ENCODE measurements at regions not wholly inside any gene's neighbourhood (a gene's known extent, or its start where the extent isn't known, plus 50 kb on each side); places are given as distances from the start of the nearest gene placed in this dataset.

- no peak for DNase-seq (ENCODE audit: low read depth in 4 of 4, low spot score in 3 of 4)
Observed at GRCh38 chr11:35868491-35868890, 75.4 kb upstream of the LDLRAD3 start.

- no peak for DNase-seq (ENCODE audit: low read depth in 4 of 4, low spot score in 3 of 4)
Observed at GRCh38 chr11:35873721-35874120, 70.1 kb upstream of the LDLRAD3 start.

GRCh38 chr11:35874751-35875450 lies 69.0 kb upstream of the LDLRAD3 start:
- DNase-seq (ENCODE audit: low read depth in 4 of 4, low spot score in 3 of 4): no peak

DNA sequence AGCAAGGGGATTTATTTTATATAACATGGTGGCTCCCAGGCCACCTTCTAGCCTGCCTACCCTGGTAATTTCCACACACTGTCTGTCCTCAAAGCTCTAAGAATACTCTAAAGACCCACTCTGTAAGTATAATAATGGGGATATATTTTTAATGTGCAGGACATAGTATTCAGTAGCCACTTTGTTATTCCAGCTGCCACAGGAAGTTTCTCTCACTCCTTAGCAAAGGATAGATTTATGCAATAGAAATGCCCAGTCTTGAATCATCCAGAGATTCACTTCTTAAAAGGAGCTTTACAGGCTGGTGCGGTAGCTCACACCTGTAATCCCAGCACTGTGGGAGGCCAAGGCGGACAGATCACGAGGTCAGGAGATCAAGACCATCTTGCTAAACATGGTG lies 68.4 kb upstream of the LDLRAD3 start:
- no peak for DNase-seq (ENCODE audit: low read depth in 4 of 4, low spot score in 3 of 4)

- no peak for DNase-seq (ENCODE audit: low read depth in 4 of 4, low spot score in 3 of 4)
Observed at GRCh38 chr11:35876786-35877185, 67.1 kb upstream of the LDLRAD3 start.

GRCh38 chr11:35878741-35879140 lies 65.1 kb upstream of the LDLRAD3 start:
- DNase-seq (ENCODE audit: low read depth in 4 of 4, low spot score in 3 of 4): no peak

DNA sequence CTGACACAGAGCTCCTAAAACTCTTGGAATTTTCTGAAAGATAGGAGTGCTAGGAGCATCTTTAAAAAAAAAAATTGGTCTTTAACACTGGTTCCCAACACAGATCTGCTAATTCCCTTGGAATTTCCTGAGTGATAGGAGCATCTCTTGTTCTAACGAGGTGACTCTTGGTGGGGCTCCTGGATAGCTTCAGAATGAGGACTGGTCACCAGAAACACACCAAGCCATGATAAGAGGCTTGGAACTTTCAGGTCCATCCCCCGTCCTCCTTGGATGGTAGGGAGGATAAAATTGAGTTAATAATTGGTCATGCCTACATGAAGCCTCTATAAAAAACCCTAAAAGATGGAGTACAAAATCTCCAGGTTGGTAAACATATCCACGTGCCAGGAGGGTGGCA lies 64.5 kb upstream of the LDLRAD3 start:
- DNase-seq (ENCODE audit: low read depth in 4 of 4, low spot score in 3 of 4): no peak

- DNase-seq (ENCODE audit: low read depth in 4 of 4, low spot score in 3 of 4): no peak
Observed at GRCh38 chr11:35886759-35887158, 57.1 kb upstream of the LDLRAD3 start.

DNA sequence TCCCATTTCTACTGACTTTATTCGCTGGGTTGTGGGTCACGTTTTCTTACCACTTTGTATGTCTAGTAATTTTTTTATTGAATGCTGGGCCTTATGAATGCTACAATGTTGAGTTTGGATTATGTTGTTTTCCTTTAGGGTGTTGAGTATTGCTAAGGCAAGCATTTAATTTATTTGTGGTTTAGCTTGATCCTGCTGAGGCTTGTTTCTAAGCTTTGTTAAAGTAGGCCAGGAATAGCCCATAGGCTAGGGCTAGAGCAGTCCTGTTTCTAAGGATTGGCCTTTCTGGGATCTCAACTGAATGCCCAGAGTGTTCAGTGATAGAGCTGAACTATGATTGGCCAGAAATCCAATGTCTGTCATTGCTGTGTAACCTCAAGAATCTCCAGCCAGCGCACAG lies 56.1 kb upstream of the LDLRAD3 start:
- no peak for DNase-seq (ENCODE audit: low read depth in 4 of 4, low spot score in 3 of 4)

DNA sequence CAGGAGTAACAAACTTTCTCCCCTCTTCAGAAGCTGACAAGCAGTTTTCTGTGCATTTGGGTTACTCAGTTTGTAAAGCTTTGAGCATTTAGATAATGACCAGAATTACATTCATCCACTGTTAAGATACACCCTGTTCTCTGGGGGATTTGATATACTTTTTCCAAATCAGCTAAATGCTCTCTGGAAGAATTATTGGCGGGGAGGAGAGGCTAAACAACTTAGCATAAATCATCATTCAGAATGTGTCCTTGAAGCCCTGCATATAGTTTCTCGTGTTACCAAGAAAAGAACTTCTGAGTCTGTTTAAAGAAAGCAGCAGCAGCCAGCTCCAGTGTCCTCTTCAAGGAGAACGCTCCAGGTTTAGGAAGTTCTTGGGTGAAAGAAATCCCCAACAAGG lies 54.9 kb upstream of the LDLRAD3 start:
- peak in 1 of 4 donors; percentile 10 for DNase-seq (ENCODE audit: low read depth in 4 of 4, low spot score in 3 of 4)

DNA sequence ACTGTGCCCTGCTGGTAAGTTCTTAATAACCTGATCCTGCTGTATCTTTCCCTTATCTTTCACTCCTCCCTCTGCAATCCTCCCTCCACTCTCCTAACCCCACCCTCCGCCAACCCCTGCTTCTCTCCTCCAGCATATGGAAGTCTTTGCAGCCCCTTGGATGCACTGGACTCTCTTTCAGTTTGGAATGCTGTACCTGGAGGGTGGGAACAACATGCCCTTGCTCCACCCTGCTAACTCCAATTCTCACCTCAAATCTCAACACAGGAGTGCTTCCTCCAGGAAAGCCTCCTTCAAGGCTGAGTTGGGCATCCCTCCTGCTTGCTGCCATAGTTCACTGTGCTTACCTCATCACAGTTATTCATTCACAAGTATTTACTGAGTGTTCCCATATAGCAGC lies 52.8 kb upstream of the LDLRAD3 start:
- no peak for DNase-seq (ENCODE audit: low read depth in 4 of 4, low spot score in 3 of 4)

GRCh38 chr11:35892166-35892565 lies 51.7 kb upstream of the LDLRAD3 start:
- DNase-seq (ENCODE audit: low read depth in 4 of 4, low spot score in 3 of 4): no peak

DNA sequence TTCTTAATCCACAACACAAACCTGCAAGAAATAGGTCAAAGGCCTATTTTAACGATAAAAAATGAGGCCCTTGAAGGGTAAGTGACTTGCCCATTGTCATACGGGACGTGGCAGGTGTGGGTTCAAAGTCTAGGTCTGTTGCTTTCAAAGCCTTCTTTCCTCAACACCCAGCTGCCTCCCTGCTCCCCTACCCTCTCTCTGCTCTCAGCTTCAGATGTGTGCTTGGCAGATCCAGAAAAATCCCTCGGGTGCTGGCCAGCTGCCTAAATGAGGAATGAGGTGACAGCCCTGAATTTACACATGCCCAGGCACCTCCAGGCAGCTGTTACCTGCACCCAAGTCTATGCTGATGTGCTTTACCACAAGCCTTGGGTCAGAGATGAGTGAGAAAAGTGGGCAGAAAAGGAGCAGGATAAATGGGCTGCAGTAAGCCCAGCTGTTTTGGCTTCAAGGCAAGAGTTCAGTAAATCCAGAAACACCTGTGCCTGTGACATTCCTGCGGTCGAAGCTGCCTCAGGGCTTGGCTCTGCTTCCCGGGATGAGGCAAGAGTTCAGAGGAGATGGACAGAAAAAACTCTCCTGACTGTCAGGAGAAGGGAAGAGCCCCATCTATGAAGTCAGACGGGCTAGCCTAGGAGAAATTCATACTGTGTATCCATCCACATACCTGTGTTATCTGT lies 49.9 kb upstream of the LDLRAD3 start:
- no peak for DNase-seq (ENCODE audit: low read depth in 4 of 4, low spot score in 3 of 4)

All from left renal pelvis (tissue), 4 donors.